ENCODE measurements at regions not wholly inside any gene's neighbourhood (a gene's known extent, or its start where the extent isn't known, plus 50 kb on each side); places are given as distances from the start of the nearest gene placed in this dataset.

GRCh38 chr4:175411251-175411650 lies 400.8 kb downstream of the GPM6A start:
- TF ChIP-seq CTCF (IDR thresholded peaks at IDR 0.05; ENCODE audit: control extremely low read depth in 1 of 3, insufficient read depth in 1 of 3, low read depth in 1 of 3, low read length in 3 of 3): no peak
- no peak for TF ChIP-seq MAX (IDR thresholded peaks at IDR 0.05)
- TF ChIP-seq JUND (IDR thresholded peaks at IDR 0.05; ENCODE audit: low read length): no peak
- no peak for TF ChIP-seq CEBPB (IDR thresholded peaks at IDR 0.05; ENCODE audit: low read depth, low read length)
- no peak for TF ChIP-seq POLR2A (IDR thresholded peaks at IDR 0.05; ENCODE audit: control extremely low read depth in 1 of 2, low read depth in 2 of 2, low read length in 2 of 2)
- TF ChIP-seq POLR2AphosphoS5 (IDR thresholded peaks at IDR 0.05; ENCODE audit: low read depth, low read length): no peak
- TF ChIP-seq GABPA (IDR thresholded peaks at IDR 0.05; ENCODE audit: borderline replicate concordance, insufficient read depth, low read length): no peak
- no peak for TF ChIP-seq PHF8 (conservative IDR thresholded peaks at IDR 0.05; ENCODE audit: low read depth, low read length)
- no peak for TF ChIP-seq SP1 (IDR thresholded peaks at IDR 0.05; ENCODE audit: low read depth, low read length)
- TF ChIP-seq EZH2 (IDR thresholded peaks at IDR 0.05; ENCODE audit: low read depth, low read length, severe bottlenecking): no peak
- TF ChIP-seq RFX5 (IDR thresholded peaks at IDR 0.05; ENCODE audit: borderline replicate concordance, low read depth, low read length): no peak
- TF ChIP-seq NRF1 (IDR thresholded peaks at IDR 0.05; ENCODE audit: low read depth, low read length): no peak
- TF ChIP-seq SIN3A (conservative IDR thresholded peaks at IDR 0.05 in 1 of 2, IDR thresholded peaks at IDR 0.05 in 1 of 2; ENCODE audit: low read depth in 1 of 2, low read length in 2 of 2): no peak
- no peak for TF ChIP-seq NANOG (IDR thresholded peaks at IDR 0.05; ENCODE audit: insufficient read depth, low read depth, low read length, poor library complexity, severe bottlenecking)

All from H1 (cell line).